Activated naive CD4-positive, alpha-beta T cell treated with anti-CD3 and anti-CD28 coated beads, Interleukin-2, amount 10 ng/mL, durations not matched to agents 7 days and 5 days (primary cell): ENCODE measurements at regions not wholly inside any gene's neighbourhood (a gene's known extent, or its start where the extent isn't known, plus 50 kb on each side); places are given as distances from the start of the nearest gene placed in this dataset.
A peak's percentile ranks its signal among the peaks of the same experiment; 100 is the strongest.
"Not testable (repeated sequence)": the region's sequence is repeated elsewhere in the genome, so short reads cannot be mapped to it uniquely, and the experiment has no call there.

Source experiments
- CTCF ChIA-PET: fragments of 350-600 bp; sonication (Branson Sonifier 250); formaldehyde crosslinking; loops from one replicate; lab custom pipeline; 2021; ENCODE audit warnings: antibody characterized with exemption; lab: Charles Lee
- DNase-seq: peaks from one replicate; pipeline ENCODE4 v3.0.0-alpha.2; 2020
- H3K27ac Mint-ChIP-seq: one replicate; pipeline ENCODE4 v1.8.0; 2021; ENCODE audit warnings: mild to moderate bottlenecking, moderate library complexity, mixed read lengths
- H3K27me3 Mint-ChIP-seq: one replicate; pipeline ENCODE4 v1.8.0; 2021; ENCODE audit warnings: mild to moderate bottlenecking, mixed read lengths
- H3K36me3 Mint-ChIP-seq: one replicate; pipeline ENCODE4 v1.8.0; 2021; ENCODE audit warnings: mixed read lengths
- H3K4me1 Mint-ChIP-seq: one replicate; pipeline ENCODE4 v1.8.0; 2021; ENCODE audit warnings: mixed read lengths
- H3K4me3 Mint-ChIP-seq: one replicate; pipeline ENCODE4 v1.8.0; 2021; ENCODE audit warnings: mild to moderate bottlenecking, moderate library complexity, mixed read lengths
- H3K9me3 Mint-ChIP-seq: one replicate; pipeline ENCODE4 v1.8.0; 2021; ENCODE audit warnings: mixed read lengths

GRCh38 chr15:31433091-31433490 is 106.5 kb downstream of the KLF13 start:
- peak overlapping the region; percentile 100 for H3K27ac Mint-ChIP-seq

GRCh38 chr15:31433574-31433973 is 106.9 kb downstream of the KLF13 start:
- CTCF ChIA-PET = interaction anchor here (1.0 to 7.5 kb wide), 5 partner anchors 21 to 233 kb away, joined by 3 to 160 read pairs (median 5); no protein-coding TSS in a partner anchor
- peak overlapping the region; percentile 100 for H3K27ac Mint-ChIP-seq
- H3K4me1 Mint-ChIP-seq = peaks cover 84% of the 10 kb centered on the region
- H3K9me3 Mint-ChIP-seq = no peaks in the 10 kb centered on the region
- no peak overlapping the region for H3K4me3 Mint-ChIP-seq
- peaks cover 2% of the 10 kb centered on the region for H3K36me3 Mint-ChIP-seq
- H3K27me3 Mint-ChIP-seq = no peaks in the 10 kb centered on the region
- no peak for DNase-seq

More at GRCh38 chr15:31433091-31433490, 106.5 kb downstream of the KLF13 start:
- H3K9me3 Mint-ChIP-seq = no peaks in the 10 kb centered on the region
- no peak for DNase-seq
- peaks cover 79% of the 10 kb centered on the region for H3K4me1 Mint-ChIP-seq
- CTCF ChIA-PET = interaction anchor here (1.0 to 7.5 kb wide), 7 partner anchors 22 to 233 kb away, joined by 3 to 160 read pairs (median 4); no protein-coding TSS in a partner anchor
- H3K27me3 Mint-ChIP-seq = no peaks in the 10 kb centered on the region
- peaks cover 2% of the 10 kb centered on the region for H3K36me3 Mint-ChIP-seq
- no peak overlapping the region for H3K4me3 Mint-ChIP-seq

GRCh38 chr15:31434275-31434587 is 107.6 kb downstream of the KLF13 start:
- H3K36me3 Mint-ChIP-seq = peaks cover 2% of the 10 kb centered on the region
- DNase-seq = no peak
- peak overlapping the region; percentile 100 for H3K27ac Mint-ChIP-seq
- CTCF ChIA-PET = interaction anchor here (0.6 to 10.5 kb wide), 20 partner anchors 26 to 234 kb away, joined by 3 to 208 read pairs (median 8); partner anchors contain the start of gene KLF13
- H3K27me3 Mint-ChIP-seq = no peaks in the 10 kb centered on the region
- peaks cover 88% of the 10 kb centered on the region for H3K4me1 Mint-ChIP-seq
- H3K4me3 Mint-ChIP-seq = peak overlapping the region; percentile 71
- H3K9me3 Mint-ChIP-seq = no peaks in the 10 kb centered on the region

DNA sequence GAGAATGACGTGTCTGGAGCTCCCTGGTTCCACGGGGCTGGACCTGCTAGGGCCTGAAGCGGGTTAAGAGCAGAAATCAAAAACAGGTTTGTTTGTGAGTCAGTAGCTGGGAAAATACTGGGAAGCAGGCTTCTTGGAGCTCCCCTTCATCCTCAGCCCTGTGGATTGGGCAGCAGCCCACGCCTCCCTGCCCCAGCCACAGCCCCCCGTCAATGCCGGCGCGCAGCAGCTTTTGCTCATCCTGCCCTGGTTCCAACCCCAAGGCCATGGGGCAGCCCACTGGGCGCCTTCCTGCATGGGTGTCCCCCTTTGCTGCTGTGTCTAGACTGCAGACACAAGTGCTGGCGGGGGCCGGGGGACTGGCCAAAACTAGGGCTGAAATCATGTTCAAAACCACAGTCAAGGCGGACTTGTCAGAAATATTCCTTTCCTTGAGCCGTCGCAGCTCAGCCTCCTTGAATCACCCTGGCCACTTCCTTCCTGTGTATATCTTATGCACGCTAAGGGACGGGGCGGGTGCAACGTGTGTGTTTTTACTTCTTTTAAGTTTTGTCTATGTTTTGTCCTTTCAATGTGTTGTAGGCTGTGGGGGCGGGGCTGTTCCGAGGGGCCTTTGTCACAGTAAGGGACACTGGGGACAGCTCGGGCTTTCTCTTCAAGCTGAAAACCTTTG is 108.1 kb downstream of the KLF13 start:
- Mint-ChIP-seq H3K9me3 (no peaks in the 10 kb centered on the region), H3K36me3 (peaks cover 2% of the 10 kb centered on the region), H3K4me3 (peak overlapping the region; percentile 71), H3K4me1 (peaks cover 93% of the 10 kb centered on the region), H3K27ac (peak overlapping the region; percentile 100), H3K27me3 (no peaks in the 10 kb centered on the region)
- peak; percentile 93 for DNase-seq
- CTCF ChIA-PET = interaction anchor here (0.6 to 10.5 kb wide), 25 partner anchors 25 to 234 kb away, joined by 3 to 208 read pairs (median 7); partner anchors contain the start of gene KLF13

GRCh38 chr15:31435261-31435911 is 108.8 kb downstream of the KLF13 start:
- Mint-ChIP-seq H3K27ac (peak overlapping the region; percentile 100), H3K27me3 (no peaks in the 10 kb centered on the region), H3K4me1 (peaks cover 92% of the 10 kb centered on the region), H3K36me3 (no peaks in the 10 kb centered on the region), H3K4me3 (peak overlapping the region; percentile 71), H3K9me3 (no peaks in the 10 kb centered on the region)
- peak; percentile 91 for DNase-seq
- CTCF ChIA-PET = interaction anchor here (0.6 to 10.5 kb wide), 23 partner anchors 24 to 235 kb away, joined by 3 to 208 read pairs (median 7); partner anchors contain the start of gene KLF13

DNA sequence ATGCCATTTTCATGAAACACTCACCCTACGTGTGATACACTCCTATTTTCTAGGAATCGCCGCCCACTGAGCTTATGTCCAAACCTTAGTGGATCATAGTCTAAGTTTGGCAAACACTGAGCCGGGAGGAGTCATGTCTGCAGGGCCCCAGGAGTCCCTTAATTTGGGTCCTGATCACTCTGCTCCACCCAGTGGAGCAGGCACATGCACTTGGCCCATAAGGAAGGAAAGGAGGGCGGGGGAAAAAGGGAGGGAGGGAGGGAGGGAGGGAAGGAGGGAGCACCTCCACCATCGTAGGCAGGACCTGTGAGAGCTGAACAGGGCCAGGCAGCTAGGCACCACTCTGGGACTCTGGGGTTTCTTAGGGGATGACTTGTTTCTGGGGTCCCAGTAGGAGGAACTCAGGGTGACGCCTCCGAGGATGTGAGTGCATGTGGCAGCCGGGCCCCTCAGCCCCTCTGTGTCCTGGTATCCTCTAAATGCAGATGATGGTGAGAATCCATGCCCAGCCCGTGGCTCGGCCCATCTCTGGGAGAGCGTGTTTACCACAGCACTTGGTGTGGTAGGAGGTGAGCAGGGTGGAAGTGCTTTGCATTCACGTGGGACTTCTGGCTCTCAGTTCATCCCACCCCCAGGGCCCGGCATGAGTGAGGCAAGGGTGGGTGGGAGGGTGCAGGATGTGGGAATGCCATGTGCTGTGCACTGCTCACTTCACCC is 109.4 kb downstream of the KLF13 start:
- Mint-ChIP-seq H3K27me3 (no peaks in the 10 kb centered on the region), H3K4me1 (peaks cover 89% of the 10 kb centered on the region), H3K27ac (peak overlapping the region; percentile 100), H3K36me3 (no peaks in the 10 kb centered on the region), H3K9me3 (no peaks in the 10 kb centered on the region), H3K4me3 (peak overlapping the region; percentile 71)
- CTCF ChIA-PET = interaction anchor here (1.0 to 10.5 kb wide), 15 partner anchors 19 to 236 kb away, joined by 3 to 208 read pairs (median 11); partner anchors contain the start of gene KLF13
- peak; percentile 56 for DNase-seq

DNA sequence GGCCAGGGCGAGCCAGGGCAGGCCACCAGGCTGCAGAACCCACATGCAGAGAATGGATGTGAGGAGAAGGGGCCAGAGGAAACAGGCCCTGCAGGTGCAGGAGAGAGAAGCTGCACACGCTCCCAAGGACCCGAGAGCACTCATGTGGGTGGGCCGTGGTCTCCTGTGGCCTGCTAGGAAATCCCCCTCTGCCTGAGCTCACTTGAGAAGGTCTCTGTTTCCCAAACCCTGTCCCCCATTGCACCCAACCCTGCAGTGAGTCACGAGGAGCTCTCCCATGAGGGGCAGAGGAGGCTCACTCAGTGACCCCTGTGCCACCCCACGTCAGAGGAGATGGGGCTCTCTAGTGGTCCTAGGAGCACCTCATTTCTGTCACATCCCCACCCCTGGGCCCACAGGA is 111.1 kb downstream of the KLF13 start:
- Mint-ChIP-seq H3K27me3 (no peaks in the 10 kb centered on the region), H3K9me3 (no peaks in the 10 kb centered on the region), H3K4me1 (peaks cover 91% of the 10 kb centered on the region), H3K4me3 (no peak overlapping the region), H3K36me3 (no peaks in the 10 kb centered on the region), H3K27ac (peak overlapping the region; percentile 100)
- DNase-seq = no peak
- CTCF ChIA-PET = interaction anchor here (0.8 to 10.5 kb wide), 13 partner anchors 15 to 237 kb away, joined by 3 to 208 read pairs (median 8); partner anchors contain the start of gene KLF13

GRCh38 chr15:31438601-31439265 is 112.1 kb downstream of the KLF13 start:
- CTCF ChIA-PET = interaction anchor here (0.7 to 10.5 kb wide), 14 partner anchors 17 to 238 kb away, joined by 3 to 208 read pairs (median 6); no protein-coding TSS in a partner anchor
- H3K36me3 Mint-ChIP-seq = no peaks in the 10 kb centered on the region
- H3K4me1 Mint-ChIP-seq = peaks cover 84% of the 10 kb centered on the region
- H3K27ac Mint-ChIP-seq = peak overlapping the region; percentile 100
- no peaks in the 10 kb centered on the region for H3K9me3 Mint-ChIP-seq
- no peak for DNase-seq
- no peak overlapping the region for H3K4me3 Mint-ChIP-seq
- H3K27me3 Mint-ChIP-seq = no peaks in the 10 kb centered on the region

- CTCF ChIA-PET = interaction anchor here (0.6 to 10.5 kb wide), 20 partner anchors 9 to 428 kb away, joined by 3 to 208 read pairs (median 4); no protein-coding TSS in a partner anchor
- DNase-seq = peak; percentile 42
- peaks cover 82% of the 10 kb centered on the region for H3K4me1 Mint-ChIP-seq
- H3K27me3 Mint-ChIP-seq = no peaks in the 10 kb centered on the region
- no peaks in the 10 kb centered on the region for H3K9me3 Mint-ChIP-seq
- H3K4me3 Mint-ChIP-seq = no peak overlapping the region
- peak overlapping the region; percentile 100 for H3K27ac Mint-ChIP-seq
- no peaks in the 10 kb centered on the region for H3K36me3 Mint-ChIP-seq
These were observed 112.7 kb downstream of the KLF13 start for GRCh38 chr15:31439328-31439727.

DNA sequence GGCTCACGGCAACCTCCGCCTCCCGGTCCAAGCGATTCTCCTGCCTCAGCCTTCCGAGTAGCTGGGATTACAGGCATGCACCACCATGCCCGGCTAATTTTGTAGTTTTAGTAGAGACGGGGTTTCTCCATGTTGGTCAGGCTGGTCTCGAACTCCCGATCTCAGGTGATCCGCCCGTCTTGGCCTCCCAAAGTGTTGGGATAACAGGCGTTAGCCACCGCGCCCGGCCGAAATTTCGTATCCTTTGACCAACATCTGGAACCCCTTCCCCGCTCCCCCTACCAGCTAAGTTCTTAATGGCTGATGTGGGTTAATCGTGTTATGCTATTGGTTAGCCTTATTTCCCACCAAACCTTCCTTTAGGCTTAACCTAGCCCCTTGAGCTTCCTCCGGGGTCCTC is 113.6 kb downstream of the KLF13 start:
- not testable (repeated sequence) for H3K9me3 Mint-ChIP-seq, DNase-seq, H3K27me3 Mint-ChIP-seq, H3K36me3 Mint-ChIP-seq
- CTCF ChIA-PET = interaction anchor here (0.6 to 10.5 kb wide), 16 partner anchors 8 to 429 kb away, joined by 3 to 208 read pairs (median 3); no protein-coding TSS in a partner anchor
- peak overlapping the region; percentile 75 for H3K4me3 Mint-ChIP-seq
- H3K27ac Mint-ChIP-seq = peak overlapping the region; percentile 16
- H3K4me1 Mint-ChIP-seq = peaks cover 78% of the 10 kb centered on the region

DNA sequence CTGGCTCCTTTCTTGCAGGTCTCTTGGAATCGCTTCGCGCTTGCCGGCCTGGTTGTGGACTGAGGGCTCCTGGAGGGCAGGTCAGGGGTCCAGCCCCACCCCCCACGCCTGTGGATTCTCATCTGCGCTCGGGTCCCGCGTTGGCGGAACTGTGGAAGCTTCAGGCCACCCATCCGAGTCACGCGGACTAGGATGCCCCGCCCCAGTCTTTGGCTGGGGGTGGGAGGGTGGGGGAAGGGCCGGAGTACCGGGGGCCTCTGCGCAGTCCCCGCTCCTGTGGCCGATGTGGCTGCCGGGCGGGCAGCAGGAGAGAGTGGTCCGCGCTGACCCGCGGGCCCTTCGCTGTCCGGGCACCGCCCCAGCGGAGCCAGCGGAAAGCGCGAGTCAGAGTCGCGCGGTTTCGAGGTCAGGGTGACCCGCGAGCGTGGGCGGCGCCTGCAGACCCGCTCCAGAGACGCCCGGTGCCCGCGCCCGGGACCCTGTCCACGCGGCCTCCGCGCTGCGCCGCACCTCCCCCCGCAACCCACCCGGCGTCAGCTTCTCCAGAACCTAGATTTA is 114.2 kb downstream of the KLF13 start:
- peak overlapping the region; percentile 76 for H3K27ac Mint-ChIP-seq
- H3K36me3 Mint-ChIP-seq = no peaks in the 10 kb centered on the region
- CTCF ChIA-PET = interaction anchor here (0.6 to 10.5 kb wide), 11 partner anchors 10 to 231 kb away, joined by 3 to 208 read pairs (median 5); no protein-coding TSS in a partner anchor

GRCh38 chr15:31442226-31442625 is 115.6 kb downstream of the KLF13 start:
- CTCF ChIA-PET = interaction anchor here (1.0 to 10.5 kb wide), 4 partner anchors 9 to 48 kb away, joined by 3 to 100 read pairs (median 8); no protein-coding TSS in a partner anchor
- no peak for DNase-seq
- Mint-ChIP-seq H3K4me3 (peak overlapping the region; percentile 29), H3K27ac (peak overlapping the region; percentile 40), H3K9me3 (no peaks in the 10 kb centered on the region), H3K36me3 (no peaks in the 10 kb centered on the region), H3K27me3 (no peaks in the 10 kb centered on the region), H3K4me1 (peaks cover 58% of the 10 kb centered on the region)

More for the DNA sequence above, 114.2 kb downstream of the KLF13 start:
- peak; percentile 66 for DNase-seq
- peak overlapping the region; percentile 75 for H3K4me3 Mint-ChIP-seq
- no peaks in the 10 kb centered on the region for H3K27me3 Mint-ChIP-seq
- H3K4me1 Mint-ChIP-seq = peaks cover 72% of the 10 kb centered on the region
- H3K9me3 Mint-ChIP-seq = no peaks in the 10 kb centered on the region

- Mint-ChIP-seq H3K4me3 (no peak overlapping the region), H3K9me3 (no peaks in the 10 kb centered on the region), H3K27me3 (no peaks in the 10 kb centered on the region), H3K4me1 (peaks cover 53% of the 10 kb centered on the region), H3K36me3 (no peaks in the 10 kb centered on the region), H3K27ac (no peak overlapping the region)
- CTCF ChIA-PET = interaction anchor here (1.4 to 10.5 kb wide), 3 partner anchors 9 to 46 kb away, joined by 3 to 100 read pairs (median 12); no protein-coding TSS in a partner anchor
- DNase-seq = no peak
These were observed 116.1 kb downstream of the KLF13 start for GRCh38 chr15:31442699-31443111.
